Stimulated activated CD8-positive, alpha-beta memory T cell treated with anti-CD3 and anti-CD28 coated beads, Interleukin-2, amount 100 ng/mL, for 48 hours (primary cell): ENCODE measurements at regions not wholly inside any gene's neighbourhood (a gene's known extent, or its start where the extent isn't known, plus 50 kb on each side); places are given as distances from the start of the nearest gene placed in this dataset.

Experiments used
- DNase-seq, 2 donors: peaks; one replicate each; pipeline ENCODE4 v3.0.0-alpha.2; 2020; ENCODE audit warnings: low read depth in 2 of 2

- no peak for DNase-seq
These were observed 472.8 kb upstream of the FZD8 start for GRCh38 chr10:36114913-36115312.

GRCh38 chr10:36114141-36114540, 472.0 kb upstream of the FZD8 start:
- DNase-seq, result no peak

- no peak for DNase-seq
These were observed 469.6 kb upstream of the FZD8 start for GRCh38 chr10:36111676-36112075.

GRCh38 chr10:36110097-36110496, 468.0 kb upstream of the FZD8 start:
- no peak for DNase-seq

GRCh38 chr10:36109399-36110023, 467.4 kb upstream of the FZD8 start:
- DNase-seq, result no peak

GRCh38 chr10:36097696-36098095, 455.6 kb upstream of the FZD8 start:
- no peak for DNase-seq

- DNase-seq, result no peak
These were observed 454.5 kb upstream of the FZD8 start for GRCh38 chr10:36096576-36096975.

- no peak for DNase-seq
These were observed 452.0 kb upstream of the FZD8 start for GRCh38 chr10:36094096-36094495.

- DNase-seq, result no peak
These were observed 450.0 kb upstream of the FZD8 start for GRCh38 chr10:36092116-36092515.

- DNase-seq, result no peak
These were observed 448.9 kb upstream of the FZD8 start for GRCh38 chr10:36091007-36091406.

- no peak for DNase-seq
These were observed 447.8 kb upstream of the FZD8 start for GRCh38 chr10:36089790-36090440.

- no peak for DNase-seq
These were observed 445.2 kb upstream of the FZD8 start for GRCh38 chr10:36087006-36088005.

GRCh38 chr10:36075196-36075595, 433.1 kb upstream of the FZD8 start:
- DNase-seq, result no peak

GRCh38 chr10:36073796-36074345, 431.8 kb upstream of the FZD8 start:
- DNase-seq, result no peak

- no peak for DNase-seq
These were observed 426.4 kb upstream of the FZD8 start for GRCh38 chr10:36068542-36068941.

- no peak for DNase-seq
These were observed 425.7 kb upstream of the FZD8 start for GRCh38 chr10:36067748-36068147.

GRCh38 chr10:36066850-36067249, 424.8 kb upstream of the FZD8 start:
- DNase-seq, result no peak

GRCh38 chr10:36066102-36066501, 424.0 kb upstream of the FZD8 start:
- DNase-seq, result no peak

- DNase-seq, result no peak
These were observed 421.3 kb upstream of the FZD8 start for GRCh38 chr10:36063396-36063795.

- DNase-seq, result no peak
These were observed 415.6 kb upstream of the FZD8 start for GRCh38 chr10:36057731-36058130.

- no peak for DNase-seq
These were observed 415.1 kb upstream of the FZD8 start for GRCh38 chr10:36057180-36057579.

- no peak for DNase-seq
These were observed 411.7 kb upstream of the FZD8 start for GRCh38 chr10:36053775-36054174.
